ENCODE measurements at regions not wholly inside any gene's neighbourhood (a gene's known extent, or its start where the extent isn't known, plus 50 kb on each side); places are given as distances from the start of the nearest gene placed in this dataset.

GRCh38 chr7:26616235-26616634 lies 248.2 kb downstream of the SKAP2 start:
- peaks cover 0 to 30% (median 0%) of the 10 kb centered on the region in 6 donors for H3K36me3 ChIP-seq
- H3K4me1 ChIP-seq = peaks cover 0 to 6% (median 0%) of the 10 kb centered on the region in 6 donors
- no peaks in the 10 kb centered on the region for H3K27me3 ChIP-seq (replicated peaks in 1 of 7)
- TF ChIP-seq POLR2AphosphoS5 (IDR thresholded peaks at IDR 0.05) (no peak), CTCF (IDR thresholded peaks at IDR 0.05 in 8 of 11, conservative IDR thresholded peaks at IDR 0.05 in 3 of 11) (no peak), POLR2A (IDR thresholded peaks at IDR 0.05) (no peak)
- no peak overlapping the region for H3K27ac ChIP-seq
- intact Hi-C loops (cut with DNase I; ENCODE audit: low total_unique reads) = no loop called here
- H3K9me3 ChIP-seq = no peaks in the 10 kb centered on the region
- WGBS, 5 donors = 89 to 96% (median 90%) methylated on average over 7 of the region's 7 CpGs
- DNase-seq = no peak
- no peak overlapping the region for H3K4me3 ChIP-seq

- H3K36me3 ChIP-seq = peaks cover 0 to 30% (median 0%) of the 10 kb centered on the region in 6 donors
- peaks cover 0 to 6% (median 0%) of the 10 kb centered on the region in 6 donors for H3K4me1 ChIP-seq
- WGBS, 5 donors = 79 to 97% (median 93%) methylated on average over 7 of the region's 7 CpGs
- no peak overlapping the region for H3K27ac ChIP-seq
- DNase-seq = no peak
- no peaks in the 10 kb centered on the region for H3K9me3 ChIP-seq
- intact Hi-C loops (cut with DNase I; ENCODE audit: low total_unique reads) = no loop called here
- TF ChIP-seq POLR2A (IDR thresholded peaks at IDR 0.05) (no peak), CTCF (IDR thresholded peaks at IDR 0.05 in 8 of 11, conservative IDR thresholded peaks at IDR 0.05 in 3 of 11) (no peak), POLR2AphosphoS5 (IDR thresholded peaks at IDR 0.05) (no peak)
- H3K4me3 ChIP-seq = no peak overlapping the region
- no peaks in the 10 kb centered on the region for H3K27me3 ChIP-seq (replicated peaks in 1 of 7)
Measured at GRCh38 chr7:26617066-26617465, 247.3 kb downstream of the SKAP2 start.

Measured in spleen (tissue), 11 donors.